GM18520 (cell line): ENCODE measurements at regions not wholly inside any gene's neighbourhood (a gene's known extent, or its start where the extent isn't known, plus 50 kb on each side); places are given as distances from the start of the nearest gene placed in this dataset.
"Not testable (repeated sequence)": the region's sequence is repeated elsewhere in the genome, so short reads cannot be mapped to it uniquely, and the experiment has no call there.

Experiments used
- ATAC-seq: cut with Tn5 transposase; IDR thresholded peaks from one replicate; pipeline ENCODE4 v1.9.1; 2021; ENCODE audit not compliant: unreplicated experiment

DNA sequence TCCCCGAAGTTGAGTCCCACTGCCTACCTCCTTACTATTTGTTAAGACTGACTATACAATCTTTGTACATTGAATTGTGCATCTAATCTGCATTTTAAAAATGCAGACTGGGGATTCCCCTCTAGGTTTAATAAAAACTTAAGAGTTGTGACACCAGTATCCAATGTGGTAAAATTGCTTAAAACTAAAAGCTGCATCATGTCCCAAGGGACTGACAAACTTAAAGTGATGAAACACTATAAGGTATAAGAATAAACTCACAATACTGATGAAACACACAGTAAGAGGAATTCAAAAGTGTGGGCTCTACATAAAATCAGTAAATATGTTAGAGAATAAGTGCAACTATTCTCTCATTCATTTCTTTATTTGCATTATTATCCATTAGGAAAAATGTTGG is 1905.1 kb downstream of the MAT2B start:
- no peak for ATAC-seq

DNA sequence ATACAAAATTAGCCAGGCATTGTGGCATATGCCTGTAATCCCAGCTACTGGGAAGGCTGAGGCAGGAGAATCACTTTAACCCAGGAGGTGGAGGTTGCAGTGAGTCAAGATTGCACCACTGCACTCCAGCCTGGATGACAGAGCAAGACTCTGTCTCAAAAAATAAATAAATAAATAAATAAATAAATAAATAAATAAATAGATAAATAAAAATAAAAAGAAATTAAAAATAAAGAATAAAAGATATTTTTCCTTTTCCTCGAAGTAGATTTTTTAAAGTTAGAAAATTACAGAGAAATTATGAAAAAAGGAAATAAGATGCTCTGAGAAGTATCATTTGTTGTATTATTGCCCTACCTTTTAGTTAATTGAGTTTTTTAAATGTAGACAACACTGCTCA is 1906.1 kb downstream of the MAT2B start:
- ATAC-seq, result not testable (repeated sequence)

DNA sequence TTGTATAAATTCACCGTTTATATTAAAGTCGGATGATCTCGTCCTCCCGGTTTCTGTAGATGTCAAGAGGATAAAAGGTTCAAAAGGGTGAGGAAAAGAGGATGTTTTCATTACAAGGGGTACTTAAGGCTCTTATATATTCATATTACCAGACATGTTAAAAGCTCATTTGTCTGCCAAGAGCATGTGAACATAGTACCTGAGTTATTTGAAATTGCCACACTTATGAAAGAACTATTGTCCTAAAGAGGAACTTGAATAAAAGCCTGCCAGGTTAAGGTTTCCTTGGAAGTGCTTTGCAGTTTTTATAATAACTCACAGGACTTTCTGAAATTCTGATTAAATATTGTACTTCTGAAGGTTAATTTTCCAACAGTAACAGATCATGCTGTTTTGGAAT is 1915.1 kb downstream of the MAT2B start:
- no peak for ATAC-seq

DNA sequence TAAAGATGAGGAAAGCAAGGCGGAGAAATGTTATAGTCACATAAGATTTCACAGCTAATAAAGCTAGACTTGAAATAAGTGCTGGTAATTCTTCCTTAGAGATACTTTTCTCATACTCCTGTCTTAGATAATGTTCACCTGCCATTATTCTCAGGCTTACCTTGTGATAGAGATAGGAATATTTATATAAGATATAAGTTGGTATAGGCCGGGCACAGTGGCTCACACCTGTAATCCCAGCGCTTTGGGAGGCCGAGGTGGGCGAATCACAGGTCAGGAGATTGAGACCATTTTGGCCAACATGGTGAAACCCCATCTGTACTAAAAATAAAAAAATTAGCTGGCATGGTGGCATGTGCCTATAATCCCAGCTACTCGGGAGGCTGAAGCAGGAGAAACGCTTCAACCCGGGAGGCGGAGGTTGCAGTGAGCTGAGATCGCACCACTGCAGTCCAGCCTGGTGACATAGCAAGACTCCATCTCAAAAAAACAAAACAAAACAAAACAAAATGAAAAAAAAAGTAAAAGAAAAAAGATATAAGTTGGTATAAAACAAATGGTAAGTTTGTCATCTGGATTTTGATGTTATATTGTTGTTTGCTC is 1918.4 kb downstream of the MAT2B start:
- no peak for ATAC-seq

DNA sequence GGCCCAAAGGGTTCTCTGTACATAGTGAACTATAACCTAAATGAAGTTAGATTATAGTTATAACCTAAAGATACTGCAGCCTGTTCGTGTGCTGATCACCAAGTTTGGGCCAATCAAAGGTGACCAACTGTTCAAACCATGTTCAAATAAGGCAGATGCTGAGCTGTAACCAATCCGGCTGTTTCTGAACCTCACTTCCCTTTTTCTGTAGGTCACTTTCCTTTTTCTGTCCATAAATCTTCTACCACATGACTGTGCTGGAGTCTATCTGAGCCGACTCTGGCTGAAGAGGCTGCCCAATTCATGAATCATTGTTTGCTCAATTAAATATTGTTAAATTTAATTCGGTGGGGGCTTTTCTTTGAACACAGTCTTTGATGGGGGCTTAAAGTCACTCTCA is 1920.2 kb downstream of the MAT2B start:
- ATAC-seq, result no peak

DNA sequence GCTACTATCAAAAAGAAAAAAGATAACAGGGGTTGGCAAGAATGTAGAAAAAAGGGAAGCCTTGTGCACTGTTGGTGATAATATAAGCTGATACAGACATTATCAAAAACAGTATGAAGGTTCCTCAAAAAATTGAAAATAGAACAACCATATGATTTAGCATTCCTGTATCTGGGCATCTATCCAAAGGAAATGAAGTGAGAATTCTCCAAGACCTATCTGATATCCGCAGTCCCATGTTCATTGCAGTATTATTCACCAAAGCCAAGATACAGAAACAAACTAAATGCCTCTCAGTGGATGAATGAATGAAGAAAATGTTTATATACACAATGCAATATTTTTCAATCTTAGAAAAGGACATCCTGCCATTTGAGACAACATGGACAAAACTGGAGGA is 1943.3 kb downstream of the MAT2B start:
- ATAC-seq, result no peak

DNA sequence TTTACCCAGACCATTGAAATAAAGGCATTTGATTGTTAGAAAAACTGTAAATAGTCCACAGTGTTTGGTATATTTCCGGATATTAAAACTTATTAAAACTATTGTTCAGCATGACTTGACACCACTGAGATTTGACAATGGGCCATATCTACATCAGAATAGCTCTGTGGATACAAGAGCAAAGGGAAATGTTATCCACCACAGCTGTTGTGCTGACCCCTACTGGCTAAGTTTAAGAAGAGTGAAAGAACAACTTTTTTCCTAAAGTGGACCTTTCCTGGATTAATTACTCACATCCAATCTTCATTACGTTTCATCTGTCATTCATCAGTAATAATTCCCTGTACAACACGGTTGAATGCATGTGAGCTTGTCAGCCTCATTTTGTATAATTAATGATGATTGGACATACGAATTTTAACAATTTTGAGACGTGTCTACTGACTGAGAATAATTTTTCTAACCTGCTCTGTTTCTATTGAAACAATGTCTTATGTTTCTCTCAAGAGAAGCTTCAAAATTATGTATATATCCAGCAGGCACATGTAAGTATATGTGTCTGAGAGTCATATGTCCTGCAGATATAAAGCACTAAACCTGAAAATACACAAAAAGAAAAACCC is 1952.6 kb downstream of the MAT2B start:
- ATAC-seq, result no peak

DNA sequence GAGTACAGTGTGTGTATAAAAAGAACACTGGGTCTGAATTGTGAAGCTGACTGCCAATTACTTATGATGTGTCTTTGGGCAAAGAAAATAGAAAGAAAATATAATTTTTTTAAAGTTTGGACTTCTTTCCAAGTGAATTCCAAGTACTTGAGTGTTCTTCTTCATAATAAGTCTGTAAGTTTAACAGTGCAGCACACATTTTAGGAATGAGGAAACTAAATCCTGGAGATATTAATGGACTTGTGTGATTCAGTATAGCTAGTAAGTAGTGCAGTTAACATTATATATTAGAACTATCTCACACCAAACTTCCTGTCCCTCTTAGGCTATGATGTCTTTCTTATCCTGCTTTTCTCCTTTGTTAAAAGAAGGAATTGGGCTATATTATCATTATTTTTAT is 1953.8 kb downstream of the MAT2B start:
- ATAC-seq, result no peak

DNA sequence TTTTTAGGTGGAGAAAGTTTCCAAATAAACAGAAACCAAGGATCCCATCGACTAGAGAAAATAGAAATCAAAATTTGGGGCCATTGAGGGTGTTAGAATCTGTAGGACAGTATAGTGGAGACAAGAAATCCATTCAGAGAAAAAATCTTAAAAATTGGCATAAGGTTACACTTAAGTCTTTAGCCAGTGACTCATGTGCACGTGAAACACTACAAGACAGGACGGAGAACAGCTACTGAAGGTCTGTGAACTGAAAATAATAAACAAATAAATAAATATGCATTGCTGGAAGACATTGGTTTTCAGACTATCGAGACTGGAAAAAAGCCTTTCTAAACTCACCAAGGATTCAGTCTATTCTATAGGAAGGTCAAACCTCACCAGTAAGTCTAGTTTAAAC is 1955.5 kb downstream of the MAT2B start:
- ATAC-seq, result no peak

DNA sequence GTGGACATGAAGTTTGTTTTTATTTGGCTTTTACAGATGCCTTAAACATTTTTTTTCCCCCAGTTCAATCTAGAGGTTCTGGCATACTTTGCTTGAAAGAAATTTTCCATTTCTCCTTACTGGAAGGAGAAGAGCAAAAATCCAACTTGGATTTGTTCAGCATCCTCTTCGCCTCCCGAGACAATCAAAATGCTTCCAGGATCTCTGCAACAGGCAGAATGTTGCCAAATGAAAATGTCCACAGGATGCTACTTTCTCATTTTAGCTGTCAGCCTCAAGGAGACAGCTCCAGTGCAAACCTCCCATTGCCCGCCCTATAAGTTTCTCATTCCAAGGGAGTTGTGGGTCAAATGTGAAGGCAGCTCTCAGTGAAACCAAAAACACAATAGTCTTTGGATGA is 1972.1 kb downstream of the MAT2B start:
- ATAC-seq, result no peak

DNA sequence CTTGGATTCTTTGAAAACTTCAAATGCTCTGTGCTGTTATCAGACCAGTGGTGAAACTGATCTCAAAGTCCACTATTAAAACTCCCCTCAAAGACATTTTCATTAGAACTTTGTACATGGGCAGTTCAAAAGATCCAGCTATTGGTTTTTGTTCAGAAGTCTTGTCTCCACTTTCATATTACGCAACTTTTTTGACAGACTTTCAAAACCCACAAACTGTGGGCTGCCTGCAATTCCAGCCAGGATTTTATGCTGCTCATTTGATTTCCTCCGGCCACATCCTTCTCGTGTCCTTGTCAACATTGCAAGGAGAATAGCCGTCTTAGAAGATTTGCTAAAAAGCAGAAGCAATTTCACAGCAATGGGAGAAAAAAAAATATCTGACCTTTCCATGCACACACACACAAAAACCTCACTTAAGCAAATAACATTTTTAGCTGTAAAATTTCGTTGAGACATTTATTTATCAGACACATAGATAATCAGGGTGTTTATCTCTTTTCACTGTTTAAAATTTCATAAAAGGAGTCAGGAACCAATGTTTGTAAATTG is 1990.5 kb downstream of the MAT2B start:
- no peak for ATAC-seq

DNA sequence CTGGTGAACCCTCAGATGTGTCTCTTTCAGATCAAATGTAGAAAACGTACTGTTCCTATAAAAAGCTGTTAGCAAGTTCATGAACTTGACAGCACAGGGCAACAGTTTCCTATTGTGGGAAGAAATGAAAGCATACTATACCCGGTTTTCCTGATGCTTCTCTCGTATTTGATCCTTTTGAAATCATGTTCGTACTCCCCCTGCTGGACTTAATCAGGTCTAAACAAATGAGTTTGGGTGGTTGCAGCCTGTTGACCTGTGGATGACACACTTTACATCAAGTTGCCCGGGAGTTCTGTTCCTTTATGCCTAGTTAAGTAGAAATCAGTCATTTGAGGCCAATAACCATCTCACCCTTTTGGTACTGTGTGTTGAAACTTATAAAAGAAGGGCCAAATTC is 1992.3 kb downstream of the MAT2B start:
- ATAC-seq, result no peak

DNA sequence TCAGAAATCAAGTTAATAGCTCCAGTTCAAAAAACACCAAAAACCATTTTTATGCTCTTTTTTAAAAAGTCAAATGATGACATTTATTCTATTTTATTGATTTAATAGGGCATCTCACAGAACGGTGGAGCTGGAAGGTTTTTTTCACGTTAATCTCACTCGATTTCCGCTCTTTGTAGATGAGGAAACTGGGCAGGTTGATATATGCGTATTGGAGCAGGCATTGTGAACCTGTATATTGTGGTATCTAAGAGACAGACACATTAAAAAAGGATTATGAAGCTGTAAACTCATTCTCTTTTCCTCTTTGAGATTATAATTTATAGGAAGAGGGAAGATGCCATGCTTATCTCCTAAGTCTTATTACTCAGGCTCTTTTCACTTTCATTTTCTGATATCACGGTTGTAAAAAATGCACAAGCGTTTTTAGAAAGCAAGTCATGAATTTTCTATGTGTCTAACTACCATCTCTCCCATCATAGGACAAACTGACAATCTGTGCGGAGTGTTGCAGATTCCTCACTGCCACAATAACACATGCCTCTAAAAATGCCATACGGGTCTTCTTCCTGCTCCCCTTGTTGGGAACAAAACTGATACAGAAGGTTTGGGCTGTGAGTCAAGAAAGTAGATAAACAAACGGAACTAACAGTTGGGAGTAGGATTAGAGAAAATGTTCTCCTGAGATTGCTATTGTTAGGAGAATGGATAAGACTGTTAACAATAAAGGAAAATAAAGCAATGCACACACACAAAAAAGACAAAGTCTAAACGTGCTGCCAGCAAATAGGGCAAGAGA is 1997.7 kb downstream of the MAT2B start:
- no peak for ATAC-seq

DNA sequence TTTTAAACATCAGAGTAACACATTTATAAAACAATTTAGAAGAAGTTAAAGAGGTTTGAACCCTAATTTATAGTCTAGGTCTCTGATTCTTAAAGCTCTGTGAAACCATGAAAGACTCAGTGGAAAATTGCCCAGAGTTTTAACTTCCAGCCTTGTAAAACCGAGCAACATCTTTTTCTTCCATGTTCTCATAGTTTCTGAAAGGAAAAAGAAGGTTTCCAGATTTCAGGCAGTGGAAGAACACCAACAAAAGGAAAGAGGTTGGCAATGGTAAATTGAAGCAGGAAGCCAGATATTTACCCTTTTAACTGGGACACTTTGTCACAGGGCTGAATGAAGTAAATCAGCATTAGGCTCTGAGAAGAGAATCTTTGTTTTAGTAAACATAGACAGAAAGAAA is 1999.3 kb downstream of the MAT2B start:
- no peak for ATAC-seq

DNA sequence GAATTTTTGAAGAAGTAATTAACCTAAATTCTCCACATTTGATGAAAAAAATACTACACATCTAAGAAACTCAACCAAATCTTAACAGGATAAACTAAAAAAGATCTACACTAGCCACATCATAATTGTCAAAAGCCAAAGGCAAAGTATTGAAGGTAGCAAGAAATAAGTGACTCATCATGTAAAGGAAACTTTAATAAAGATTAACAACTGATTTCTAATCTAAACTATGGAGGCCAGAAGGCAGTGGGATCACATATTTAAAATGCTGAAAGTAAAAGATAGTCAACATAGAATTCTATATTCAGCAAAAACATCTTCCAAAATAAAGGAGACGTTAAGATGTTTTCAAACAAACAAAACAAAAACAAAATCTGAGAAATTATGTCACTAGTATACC is 2002.9 kb downstream of the MAT2B start:
- no peak for ATAC-seq

DNA sequence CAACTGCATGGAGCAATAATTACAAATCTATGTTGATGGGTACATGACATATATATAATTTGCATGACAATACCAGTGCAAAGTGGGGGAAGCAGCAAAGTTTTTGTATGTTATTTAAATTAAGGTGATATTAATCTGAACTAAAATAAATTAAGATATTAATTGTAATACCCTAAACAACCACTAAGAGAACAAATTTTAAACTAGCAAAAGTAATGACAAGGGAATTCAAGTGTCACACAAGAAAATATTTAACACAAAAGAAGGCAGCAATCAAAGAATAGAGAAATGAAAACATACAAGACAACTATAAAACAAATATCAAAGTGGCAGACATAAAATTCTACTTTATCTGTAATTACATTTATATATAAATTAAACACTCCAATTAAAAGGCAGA is 2003.4 kb downstream of the MAT2B start:
- ATAC-seq, result no peak

DNA sequence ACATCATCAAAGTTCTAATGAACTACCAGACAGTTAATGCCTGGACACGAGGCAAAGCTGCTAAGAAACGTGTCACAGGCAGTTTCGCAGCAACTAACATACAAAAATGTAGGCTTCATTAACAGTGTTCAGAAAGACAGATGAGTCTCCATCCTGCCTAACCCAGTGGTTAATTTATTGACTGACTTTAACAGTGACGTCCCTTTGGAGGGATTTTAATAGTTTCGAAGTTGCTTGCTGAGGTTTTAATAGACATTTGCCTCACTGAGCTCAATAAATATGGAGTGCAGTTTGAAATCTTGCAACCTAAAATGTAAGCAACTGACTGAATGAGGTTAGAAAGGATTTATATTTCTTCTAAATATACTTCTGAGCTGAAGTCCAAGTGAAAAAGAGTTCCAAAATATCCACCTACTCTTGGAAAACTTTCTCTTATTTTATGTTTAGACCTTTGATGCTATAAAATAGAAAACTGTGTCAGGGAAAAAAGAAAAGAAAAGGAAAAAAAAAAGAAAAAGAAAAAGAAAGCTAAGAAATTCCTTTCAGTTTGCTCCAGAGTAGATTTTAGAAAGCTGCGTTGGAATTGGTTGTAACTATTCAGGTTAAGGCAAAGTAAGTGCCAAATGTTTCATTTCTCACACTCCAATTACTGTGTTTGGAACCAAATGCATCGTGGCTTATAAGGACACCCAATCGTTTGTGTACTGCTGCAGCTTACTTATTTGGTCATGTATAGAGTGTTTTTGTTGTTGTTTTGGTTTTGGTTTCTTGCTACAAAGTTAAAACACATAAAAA is 2016.6 kb downstream of the MAT2B start:
- ATAC-seq, result no peak

DNA sequence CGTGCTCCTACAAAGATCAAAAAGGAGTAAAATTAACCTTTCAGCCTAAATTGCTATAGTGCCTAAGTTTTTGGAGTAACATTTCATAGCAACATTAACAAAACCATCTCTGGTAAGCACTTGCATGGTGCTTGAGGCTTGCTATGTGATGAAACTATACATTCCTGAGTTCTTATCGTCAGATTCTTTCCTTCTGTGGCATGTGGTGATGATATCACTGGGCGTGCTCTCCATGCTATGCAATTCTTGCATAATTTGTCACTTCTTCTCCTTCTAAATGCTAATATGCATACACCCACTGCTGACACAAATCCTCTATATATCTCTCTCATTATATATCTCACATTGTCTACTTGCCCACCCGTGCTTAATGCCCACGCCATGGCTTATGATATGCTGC is 2019.9 kb downstream of the MAT2B start:
- ATAC-seq, result no peak

DNA sequence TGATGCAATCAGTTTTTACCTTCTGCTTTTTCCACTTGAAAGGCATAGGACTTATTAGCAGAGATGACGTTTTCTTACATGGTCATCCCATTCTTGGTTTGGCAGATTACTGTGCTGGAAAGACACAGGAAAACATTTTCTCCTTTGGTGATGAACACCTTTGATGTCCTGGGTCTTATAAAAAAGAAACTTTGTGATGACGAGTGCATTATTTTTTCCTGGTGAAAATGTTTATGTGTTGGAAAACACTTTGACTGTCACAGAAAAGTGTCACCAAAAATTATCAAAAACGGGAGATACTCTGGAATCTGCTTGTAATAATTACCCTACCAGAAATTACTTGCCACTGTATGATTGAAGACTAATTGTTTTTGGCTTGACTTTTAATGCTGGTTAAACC is 2020.9 kb downstream of the MAT2B start:
- no peak for ATAC-seq

DNA sequence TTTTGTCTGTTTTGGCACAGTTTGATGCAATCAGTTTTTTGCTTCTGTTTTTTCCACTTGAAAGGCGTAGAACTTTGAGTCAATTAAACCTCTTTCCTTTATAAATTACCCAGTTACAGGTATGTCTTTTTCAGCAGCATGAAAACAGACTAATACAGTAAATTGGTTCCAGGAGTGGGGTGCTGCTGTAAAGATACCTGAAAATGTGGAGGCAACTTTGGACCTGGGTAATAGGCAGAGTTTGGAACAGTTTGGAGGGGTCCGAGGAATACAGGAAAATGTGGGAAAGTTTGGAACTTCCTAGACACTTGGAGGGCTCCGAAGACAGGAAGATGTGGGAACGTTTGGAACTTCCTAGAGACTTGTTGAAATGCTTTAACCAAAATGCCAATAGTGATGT is 2022.2 kb downstream of the MAT2B start:
- ATAC-seq, result no peak

DNA sequence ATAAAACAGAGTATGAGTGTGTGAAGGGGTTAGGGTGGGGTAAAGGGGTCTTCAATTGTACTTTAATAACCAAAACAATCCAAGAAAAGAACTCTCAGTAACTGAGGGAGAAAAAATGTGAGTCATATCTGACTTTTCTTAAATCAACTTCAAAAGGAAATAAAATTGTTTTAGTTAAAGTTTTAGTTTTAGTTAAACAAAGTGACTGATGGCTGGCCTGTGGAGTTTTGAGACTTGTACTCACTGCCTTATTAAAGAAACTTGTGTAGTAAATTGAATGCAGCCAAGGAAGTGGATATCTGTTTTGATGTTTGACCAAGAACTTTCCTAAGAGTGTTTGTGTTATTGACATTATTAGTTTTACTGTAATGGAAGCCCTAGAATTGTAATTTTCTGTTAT is 2032.6 kb downstream of the MAT2B start:
- no peak for ATAC-seq
